Myocyte (in vitro differentiated cells): ENCODE measurements at regions not wholly inside any gene's neighbourhood (a gene's known extent, or its start where the extent isn't known, plus 50 kb on each side); places are given as distances from the start of the nearest gene placed in this dataset.
"Not testable (repeated sequence)": the region's sequence is repeated elsewhere in the genome, so short reads cannot be mapped to it uniquely, and the experiment has no call there.

ENCODE experiments used
- DNase-seq: peaks from one replicate; pipeline ENCODE4 v3.0.0-alpha.2; 2012; ENCODE audit warnings: low read depth

DNA sequence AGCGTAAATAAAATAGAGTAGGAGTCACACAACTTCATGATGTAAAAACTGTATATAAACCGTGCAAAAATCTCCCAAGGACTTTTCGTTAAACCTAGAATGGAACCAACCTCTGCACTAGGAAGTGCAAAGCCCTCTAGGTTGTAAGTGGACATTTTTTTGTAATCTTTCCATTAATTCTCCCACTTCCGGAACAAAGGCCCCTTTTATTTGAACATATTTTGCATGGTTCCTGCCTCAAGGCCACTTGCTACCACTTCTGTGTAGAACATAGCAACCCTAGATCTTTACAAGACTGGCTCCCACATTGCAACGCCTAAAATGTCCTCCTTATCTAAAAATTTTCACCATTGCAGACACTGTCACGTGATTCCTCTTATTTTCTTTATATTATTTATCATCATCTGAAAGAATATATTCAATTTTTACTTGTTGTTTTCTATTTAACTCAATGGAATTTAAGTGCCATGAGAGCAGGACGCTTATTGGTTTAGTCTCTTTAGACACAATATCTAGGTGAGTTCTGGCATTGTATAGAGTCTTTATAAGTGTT lies 249.6 kb upstream of the TMEFF2 start:
- no peak for DNase-seq

DNA sequence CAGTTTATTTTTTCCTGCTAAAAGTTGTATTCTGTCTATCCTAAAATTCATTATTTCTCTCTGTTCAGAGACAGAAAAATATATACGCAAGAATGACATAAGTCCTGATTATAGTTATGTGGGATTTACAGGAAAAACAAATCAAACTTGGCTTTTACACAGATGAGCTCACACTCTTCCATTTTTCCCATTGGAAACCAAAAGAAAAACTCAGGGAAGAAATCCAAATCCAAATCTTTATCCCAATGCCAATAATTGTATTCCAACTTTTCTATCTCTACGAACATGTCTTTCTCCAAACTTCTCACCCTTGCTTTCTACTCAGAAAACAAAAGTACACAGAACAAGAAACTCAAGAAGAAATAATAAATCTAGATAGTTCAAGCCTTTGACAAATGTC lies 249.1 kb upstream of the TMEFF2 start:
- no peak for DNase-seq

DNA sequence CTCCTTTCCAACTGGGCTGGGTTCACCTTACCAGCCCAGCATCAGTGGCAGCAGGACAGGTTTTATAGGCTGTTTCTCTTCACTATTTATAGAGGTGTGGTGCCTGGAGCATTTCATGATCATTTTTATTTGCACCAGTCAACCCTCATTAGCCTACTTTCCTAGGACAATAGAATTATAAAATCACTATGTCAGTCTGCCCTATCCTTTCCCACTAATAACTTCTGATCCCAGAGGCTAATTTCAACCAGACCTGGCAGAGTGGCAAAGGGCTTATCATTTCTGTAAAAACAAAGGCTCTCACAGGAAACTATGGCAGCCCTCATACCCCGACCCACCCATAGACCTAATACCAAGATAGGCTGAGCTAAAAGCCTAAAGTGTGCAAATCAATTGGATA lies 243.5 kb upstream of the TMEFF2 start:
- no peak for DNase-seq

DNA sequence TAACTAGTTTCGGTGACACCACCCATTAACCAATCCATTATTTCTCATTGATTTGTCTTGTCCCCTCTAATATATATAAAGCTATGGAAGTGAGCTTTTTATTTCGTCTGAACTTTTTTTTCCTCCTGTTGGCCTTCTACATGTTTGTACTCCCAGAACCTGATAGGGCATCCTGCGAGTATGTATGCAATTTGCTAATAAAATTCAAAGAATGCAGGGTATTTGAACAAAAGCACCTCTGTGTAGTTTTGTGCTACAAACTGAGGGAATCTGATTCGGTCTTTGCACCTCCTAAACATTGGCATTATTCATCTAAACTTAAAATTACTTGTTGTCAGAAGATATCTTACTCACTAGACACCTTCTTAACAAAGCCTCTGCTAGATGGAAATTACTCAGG lies 242.9 kb upstream of the TMEFF2 start:
- no peak for DNase-seq

DNA sequence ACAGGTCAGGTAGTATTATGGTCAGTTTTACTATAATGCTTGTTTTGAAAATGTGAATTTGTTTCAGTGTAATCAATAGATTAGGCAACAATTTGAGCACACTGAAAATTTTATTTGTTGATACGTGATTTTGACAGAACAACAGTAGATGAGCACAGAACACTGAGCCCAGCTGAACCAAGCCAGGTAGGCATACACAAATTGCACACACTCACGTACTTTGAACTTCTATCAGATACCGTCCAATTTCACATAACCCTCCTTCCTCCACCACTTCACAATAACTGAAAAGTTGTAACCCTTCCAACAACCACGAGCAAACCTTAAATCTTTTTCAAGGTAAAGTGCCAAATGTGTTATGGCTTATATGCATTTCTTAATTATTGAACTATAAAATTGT lies 229.5 kb upstream of the TMEFF2 start:
- no peak for DNase-seq

DNA sequence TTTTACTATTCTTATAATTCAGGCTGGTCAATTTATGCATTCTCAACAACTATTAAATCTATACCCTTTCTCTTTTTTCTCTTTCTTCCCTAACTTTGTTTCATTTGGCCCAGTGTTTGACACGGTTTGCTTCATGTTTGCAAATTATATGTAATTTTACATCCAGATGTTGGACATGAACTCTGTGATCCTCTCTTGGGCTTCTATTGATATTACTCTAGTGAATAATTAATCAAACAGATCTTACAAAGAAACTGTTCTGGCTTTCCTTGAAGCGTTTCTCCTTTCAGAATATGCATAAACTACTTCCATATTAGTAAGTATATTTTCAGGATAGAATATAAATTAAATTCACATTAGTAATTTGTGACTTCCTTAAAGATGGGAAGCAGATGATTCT lies 225.1 kb upstream of the TMEFF2 start:
- DNase-seq = no peak

DNA sequence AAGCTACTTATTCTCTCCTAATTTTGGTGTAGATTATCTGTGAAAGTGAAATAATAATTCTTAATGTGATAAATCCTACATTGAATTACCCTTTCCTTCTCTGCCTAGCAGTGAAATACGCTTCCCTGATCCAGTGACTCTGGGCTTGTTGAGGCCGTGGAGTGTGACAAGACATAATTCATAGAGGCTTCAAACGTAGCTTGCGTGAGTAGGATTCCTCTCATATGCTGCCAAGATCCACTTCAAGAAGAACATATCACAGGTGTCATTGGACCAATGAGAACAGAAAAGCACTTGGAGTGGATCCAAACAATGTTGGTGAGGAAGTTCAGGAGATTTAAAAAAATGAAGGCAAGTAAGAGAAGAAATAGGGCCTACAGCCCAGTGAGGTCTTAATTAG lies 221.3 kb upstream of the TMEFF2 start:
- DNase-seq = no peak

- no peak for DNase-seq
Observed at GRCh38 chr2:192414794-192415193, 220.1 kb upstream of the TMEFF2 start.

DNA sequence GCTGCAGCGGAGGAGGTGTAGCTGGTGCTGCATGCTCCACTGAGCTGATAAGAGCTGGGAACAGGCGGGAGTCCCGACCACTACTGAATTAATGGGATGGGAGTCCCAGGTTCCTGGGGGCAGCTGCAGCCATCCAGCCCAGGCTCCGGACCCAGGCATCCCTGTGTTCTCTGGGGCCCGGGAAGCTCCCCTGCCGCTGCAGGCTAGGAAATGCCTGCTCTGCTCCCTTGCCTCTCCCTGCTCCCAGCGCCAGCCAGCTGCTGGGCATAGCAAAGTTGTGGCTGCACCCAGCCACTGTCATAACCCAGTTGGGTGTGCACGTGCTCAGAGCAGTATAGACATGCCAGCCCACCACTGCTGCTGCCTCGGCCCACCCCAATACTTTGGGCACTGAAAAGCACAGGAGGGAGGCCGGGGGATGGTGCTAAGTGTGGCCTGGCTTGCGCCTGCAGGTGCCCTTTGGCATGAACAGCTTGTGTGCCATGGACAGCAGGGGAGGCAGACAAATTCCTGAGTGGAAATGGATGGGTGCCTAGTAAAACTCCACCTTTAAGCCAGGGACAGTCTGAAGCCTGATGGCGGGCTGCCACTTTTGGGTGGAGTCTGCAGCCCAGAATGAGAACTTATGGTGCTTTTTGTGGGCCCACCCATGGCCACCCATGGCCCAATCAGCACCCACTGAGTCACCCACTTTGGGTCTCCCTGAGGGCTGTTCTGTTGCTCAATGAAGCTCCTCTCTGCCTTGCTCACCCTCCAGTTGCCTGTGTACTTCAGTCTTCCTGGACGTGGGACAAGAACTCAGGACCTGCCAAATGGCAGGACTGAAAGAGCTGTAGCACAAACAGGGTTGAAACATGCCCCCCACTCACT lies 219.3 kb upstream of the TMEFF2 start:
- DNase-seq = no peak

GRCh38 chr2:192412866-192413265 lies 218.1 kb upstream of the TMEFF2 start:
- not testable (repeated sequence) for DNase-seq

DNA sequence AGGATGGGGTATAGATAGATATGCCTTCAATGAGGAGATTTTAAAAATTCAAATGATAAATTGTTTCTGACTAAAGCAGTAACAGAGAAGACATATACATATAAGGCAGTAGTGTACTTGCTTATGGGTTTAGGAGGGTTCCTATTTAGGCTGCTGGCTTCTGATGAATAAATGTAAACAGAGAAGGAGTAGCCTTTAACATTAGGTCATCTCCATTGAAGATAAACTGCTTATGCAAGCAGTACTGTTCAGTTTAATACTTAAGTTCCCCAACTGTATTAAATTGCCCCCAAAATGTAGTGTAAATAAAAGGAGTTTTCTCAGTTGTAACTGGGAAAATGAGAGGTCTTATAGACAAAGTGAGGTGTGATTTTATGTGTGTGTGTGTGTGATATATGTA lies 217.7 kb upstream of the TMEFF2 start:
- no peak for DNase-seq

DNA sequence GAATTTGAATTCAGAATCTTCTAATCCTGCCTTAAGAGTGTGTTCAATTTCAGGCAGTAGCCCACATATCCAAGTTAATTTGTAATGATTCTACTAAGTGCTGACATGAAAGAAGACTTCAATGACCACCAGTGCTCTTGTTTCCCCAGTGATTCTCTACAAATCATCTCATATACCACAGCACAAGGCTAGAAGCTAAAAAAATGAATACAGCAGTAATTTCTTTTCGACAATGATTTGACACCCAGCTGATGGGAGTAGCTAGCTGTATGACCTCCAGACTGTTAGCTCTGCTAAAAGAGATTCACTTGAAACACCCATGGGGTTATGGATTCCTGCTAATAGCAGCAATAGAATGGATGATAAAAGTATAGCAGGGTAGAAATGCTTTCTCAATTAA lies 217.0 kb upstream of the TMEFF2 start:
- DNase-seq = no peak

- DNase-seq = no peak
Observed at GRCh38 chr2:192410319-192410718, 215.6 kb upstream of the TMEFF2 start.

DNA sequence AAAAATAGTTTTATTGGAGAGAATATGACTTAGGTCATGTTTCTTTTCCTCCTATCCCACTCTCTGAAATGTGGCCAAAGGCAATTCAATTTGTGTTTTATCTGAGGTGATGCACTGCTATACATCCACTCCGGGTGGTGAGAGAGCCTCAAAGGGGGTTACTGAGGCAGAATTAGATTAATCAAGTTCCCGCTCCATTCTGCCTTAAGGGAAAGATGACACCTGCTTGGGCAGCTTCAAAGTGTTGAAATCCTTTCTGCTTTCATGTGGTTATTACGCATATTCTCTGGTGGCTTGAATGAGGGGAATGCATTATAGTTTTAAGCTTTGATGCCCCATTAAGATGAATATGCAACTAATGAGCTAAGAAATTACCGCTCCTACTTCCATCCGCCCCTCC lies 213.0 kb upstream of the TMEFF2 start:
- DNase-seq = no peak

DNA sequence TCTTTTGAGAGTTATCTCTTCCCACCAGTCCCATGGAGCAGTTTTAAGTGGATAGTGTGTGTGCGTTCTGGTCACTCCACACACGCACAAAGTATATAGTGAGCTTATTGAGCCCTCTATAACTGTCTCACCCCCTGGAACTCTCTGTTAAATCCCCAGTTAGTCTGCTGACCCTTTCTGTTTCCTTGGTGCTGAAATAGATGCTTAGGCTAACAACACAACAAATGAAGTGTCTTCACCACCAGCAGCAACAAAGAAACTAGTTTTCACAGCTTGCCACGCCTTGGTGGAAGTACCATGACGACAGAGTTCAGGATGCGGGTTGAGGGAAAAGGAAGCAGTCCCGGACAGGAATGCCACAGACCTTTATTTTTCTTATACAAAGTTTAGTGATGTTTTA lies 203.5 kb upstream of the TMEFF2 start:
- DNase-seq = no peak

DNA sequence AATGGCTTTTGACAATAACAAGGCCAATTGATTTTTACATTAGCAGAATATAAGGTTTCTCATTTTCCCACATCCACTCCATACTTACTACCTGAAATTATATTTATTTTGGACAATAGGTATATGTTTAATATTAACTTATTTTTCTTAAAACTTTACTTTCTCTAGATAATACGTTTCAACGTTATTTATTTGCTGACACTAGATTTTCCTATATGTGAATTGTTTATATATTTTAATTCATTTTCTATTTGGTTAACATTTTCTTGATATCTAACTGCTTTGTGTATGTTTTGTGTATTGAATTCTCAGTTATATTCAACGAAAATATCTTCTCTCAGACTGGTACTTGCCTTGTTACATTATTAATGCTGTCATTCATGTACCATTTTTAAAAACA lies 199.9 kb upstream of the TMEFF2 start:
- DNase-seq = no peak

GRCh38 chr2:192391041-192391440 lies 196.3 kb upstream of the TMEFF2 start:
- DNase-seq = no peak

- no peak for DNase-seq
Observed at GRCh38 chr2:192390401-192390800, 195.7 kb upstream of the TMEFF2 start.

GRCh38 chr2:192384191-192384590 lies 189.5 kb upstream of the TMEFF2 start:
- DNase-seq = not testable (repeated sequence)

DNA sequence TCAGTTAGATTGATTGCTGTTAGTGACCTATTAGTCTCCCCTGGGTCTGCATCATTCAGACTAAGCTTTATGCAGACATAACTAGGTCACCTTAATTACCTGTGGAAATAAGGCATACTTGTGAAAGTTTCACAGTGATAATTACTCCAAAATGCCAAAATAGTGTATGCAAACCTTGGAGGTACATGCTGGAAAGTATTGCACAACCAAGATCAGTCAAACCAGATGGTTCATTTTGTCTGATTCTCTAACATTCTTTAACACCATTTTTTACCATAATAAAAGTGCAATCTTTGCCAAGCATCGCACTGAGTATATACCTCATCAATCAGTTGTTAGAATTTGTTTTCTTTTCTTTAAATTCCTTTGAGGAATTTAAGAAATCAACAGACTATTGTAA lies 186.3 kb upstream of the TMEFF2 start:
- no peak for DNase-seq

GRCh38 chr2:192379736-192380135 lies 185.0 kb upstream of the TMEFF2 start:
- DNase-seq = no peak

GRCh38 chr2:192377173-192377572 lies 182.4 kb upstream of the TMEFF2 start:
- no peak for DNase-seq

DNA sequence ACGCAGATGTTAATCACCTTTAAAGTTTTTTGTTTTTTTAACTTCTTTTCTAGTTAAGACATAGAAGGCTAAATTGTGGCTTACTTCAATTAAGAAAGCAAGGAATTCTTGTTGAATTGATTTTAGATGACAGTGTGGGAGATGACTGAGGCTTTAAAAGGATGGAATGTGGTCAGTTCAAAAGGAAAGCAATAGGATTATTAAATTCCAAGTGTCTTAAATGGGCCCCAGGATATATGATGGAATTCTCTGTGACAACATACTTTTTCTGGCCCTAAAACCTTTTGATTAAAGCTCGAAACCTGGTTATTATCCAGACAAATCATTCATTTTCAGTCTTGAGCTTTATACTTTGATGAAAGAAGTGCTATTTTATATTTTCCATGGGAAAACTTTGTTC lies 179.0 kb upstream of the TMEFF2 start:
- DNase-seq = no peak
